SK-N-SH treated with all-trans-retinoic acid at 6 μM for 48 hours (cell line): ENCODE measurements at regions not wholly inside any gene's neighbourhood (a gene's known extent, or its start where the extent isn't known, plus 50 kb on each side); places are given as distances from the start of the nearest gene placed in this dataset.

Experiments used
- ATAC-seq: fragments of 200-7000 bp; cut with Tn5 transposase; 3 replicates; pipeline ENCODE4 v1.9.1; 2020; ENCODE audit warnings: mild to moderate bottlenecking, moderate library complexity
- BACH2 ChIP-seq: fragments of 250-450 bp; sonication (Bioruptor Pico); IDR thresholded peaks from 2 replicates; pipeline ENCODE4 v1.9.0; 2021; ENCODE audit warnings: mild to moderate bottlenecking, borderline replicate concordance
- CSRNP3 ChIP-seq: fragments of 250-450 bp; sonication (Bioruptor Pico); IDR thresholded peaks from 2 replicates; pipeline ENCODE4 v1.5.1; 2021; ENCODE audit warnings: mild to moderate bottlenecking, moderate library complexity
- ESRRG ChIP-seq: fragments of 250-450 bp; sonication (Bioruptor Pico); IDR thresholded peaks from 2 replicates; pipeline ENCODE4 v1.6.1; 2021; ENCODE audit warnings: mild to moderate bottlenecking
- ISL1 ChIP-seq: fragments of 250-450 bp; sonication (Bioruptor Pico); IDR thresholded peaks from 2 replicates; pipeline ENCODE4 v2.1.2; 2022; ENCODE audit warnings: mild to moderate bottlenecking, moderate library complexity
- OSR1 ChIP-seq: fragments of 250-450 bp; sonication (Bioruptor Pico); IDR thresholded peaks from 2 replicates; pipeline ENCODE4 v1.8.0; 2022; ENCODE audit warnings: moderate library complexity, mild to moderate bottlenecking, inconsistent platforms
- RARB ChIP-seq: fragments of 250-450 bp; sonication (Bioruptor Pico); IDR thresholded peaks from 2 replicates; pipeline ENCODE4 v1.8.0; 2021; ENCODE audit warnings: mild to moderate bottlenecking, moderate library complexity
- SNAI2 ChIP-seq: fragments of 250-450 bp; sonication (Bioruptor Pico); IDR thresholded peaks from 2 replicates; pipeline ENCODE4 v1.5.0; 2020; ENCODE audit warnings: mild to moderate bottlenecking, moderate library complexity
- TCF4 ChIP-seq: fragments of 250-450 bp; sonication (Bioruptor Pico); IDR thresholded peaks from 2 replicates; pipeline ENCODE4 v1.8.0; 2021; ENCODE audit warnings: mild to moderate bottlenecking, moderate library complexity, borderline replicate concordance
- ZC3H10 ChIP-seq: fragments of 250-450 bp; sonication (Bioruptor Pico); IDR thresholded peaks from 2 replicates; pipeline ENCODE4 v1.5.1; 2021; ENCODE audit warnings: mild to moderate bottlenecking, moderate library complexity
- ZFP3 ChIP-seq: fragments of 250-450 bp; sonication (Bioruptor Pico); IDR thresholded peaks from 2 replicates; pipeline ENCODE4 v1.5.0; 2020; ENCODE audit warnings: mild to moderate bottlenecking, moderate library complexity
- ZFP30 ChIP-seq: fragments of 450-650 bp; formaldehyde crosslinking; IDR thresholded peaks from 2 replicates; pipeline ENCODE4 v1.5.0; 2022; ENCODE audit warnings: mild to moderate bottlenecking, moderate library complexity
- ZNF565 ChIP-seq: fragments of 450-650 bp; formaldehyde crosslinking; conservative IDR thresholded peaks from 2 replicates; pipeline ENCODE4 v1.5.0; 2020; ENCODE audit warnings: low read depth, mild to moderate bottlenecking, moderate library complexity
- ZNF70 ChIP-seq: fragments of 450-650 bp; formaldehyde crosslinking; IDR thresholded peaks from 2 replicates; pipeline ENCODE4 v1.5.0; 2020; ENCODE audit warnings: mild to moderate bottlenecking, moderate library complexity
- ZNF8 ChIP-seq: fragments of 450-650 bp; formaldehyde crosslinking; IDR thresholded peaks from 2 replicates; pipeline ENCODE4 v1.5.0; 2020; ENCODE audit warnings: mild to moderate bottlenecking, moderate library complexity
- TF ChIP-seq, protein P1 (sequence below): fragments of 250-450 bp; sonication (Bioruptor Pico); IDR thresholded peaks from 2 replicates; pipeline ENCODE4 v1.5.0; 2020; ENCODE audit warnings: mild to moderate bottlenecking, moderate library complexity
- TF ChIP-seq, protein P2 (sequence below): fragments of 250-450 bp; sonication (Bioruptor Pico); IDR thresholded peaks from 2 replicates; pipeline ENCODE4 v1.8.0; 2020; ENCODE audit warnings: mild to moderate bottlenecking, moderate library complexity, borderline replicate concordance
- TF ChIP-seq, protein P3 (sequence below): fragments of 250-450 bp; sonication (Bioruptor Pico); IDR thresholded peaks from 2 replicates; pipeline ENCODE4 v1.8.0; 2021; ENCODE audit warnings: low read depth, mild to moderate bottlenecking, moderate library complexity, borderline replicate concordance

DNA sequence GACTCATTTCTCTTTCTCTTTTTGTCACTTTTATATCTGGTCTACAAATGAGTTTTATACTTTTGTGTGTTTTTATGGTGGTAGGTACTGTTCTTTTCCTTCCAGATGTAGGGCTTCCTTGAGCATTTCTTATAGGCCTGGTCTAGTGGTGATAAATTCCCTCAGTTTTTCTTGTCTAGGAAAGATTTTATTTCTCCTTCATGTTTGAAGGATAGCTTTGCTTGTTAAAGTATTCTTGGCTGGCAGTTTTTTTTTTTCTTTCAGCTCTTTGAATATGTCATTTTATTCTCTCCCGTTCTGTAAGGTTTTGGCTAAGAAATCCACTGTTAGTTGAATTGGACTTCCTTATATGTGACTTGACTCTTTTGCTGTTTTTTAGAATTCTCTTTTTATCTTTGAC is 292.7 kb downstream of the RPS24 start:
- no peak for ATAC-seq
- TF ChIP-seq OSR1 (CRISPR knock-in tag) (no peak), TCF4 (CRISPR knock-in tag) (no peak), ZC3H10 (CRISPR knock-in tag) (no peak), RARB (CRISPR knock-in tag) (no peak), ZNF70 (CRISPR knock-in tag) (no peak), ZFP30 (CRISPR knock-in tag) (no peak), ZNF565 (CRISPR knock-in tag) (no peak)
- TF ChIP-seq, all 23 proteins: peak for 0

GRCh38 chr10:78327778-78328591 is 294.3 kb downstream of the RPS24 start:
- TF ChIP-seq, protein P1, sequence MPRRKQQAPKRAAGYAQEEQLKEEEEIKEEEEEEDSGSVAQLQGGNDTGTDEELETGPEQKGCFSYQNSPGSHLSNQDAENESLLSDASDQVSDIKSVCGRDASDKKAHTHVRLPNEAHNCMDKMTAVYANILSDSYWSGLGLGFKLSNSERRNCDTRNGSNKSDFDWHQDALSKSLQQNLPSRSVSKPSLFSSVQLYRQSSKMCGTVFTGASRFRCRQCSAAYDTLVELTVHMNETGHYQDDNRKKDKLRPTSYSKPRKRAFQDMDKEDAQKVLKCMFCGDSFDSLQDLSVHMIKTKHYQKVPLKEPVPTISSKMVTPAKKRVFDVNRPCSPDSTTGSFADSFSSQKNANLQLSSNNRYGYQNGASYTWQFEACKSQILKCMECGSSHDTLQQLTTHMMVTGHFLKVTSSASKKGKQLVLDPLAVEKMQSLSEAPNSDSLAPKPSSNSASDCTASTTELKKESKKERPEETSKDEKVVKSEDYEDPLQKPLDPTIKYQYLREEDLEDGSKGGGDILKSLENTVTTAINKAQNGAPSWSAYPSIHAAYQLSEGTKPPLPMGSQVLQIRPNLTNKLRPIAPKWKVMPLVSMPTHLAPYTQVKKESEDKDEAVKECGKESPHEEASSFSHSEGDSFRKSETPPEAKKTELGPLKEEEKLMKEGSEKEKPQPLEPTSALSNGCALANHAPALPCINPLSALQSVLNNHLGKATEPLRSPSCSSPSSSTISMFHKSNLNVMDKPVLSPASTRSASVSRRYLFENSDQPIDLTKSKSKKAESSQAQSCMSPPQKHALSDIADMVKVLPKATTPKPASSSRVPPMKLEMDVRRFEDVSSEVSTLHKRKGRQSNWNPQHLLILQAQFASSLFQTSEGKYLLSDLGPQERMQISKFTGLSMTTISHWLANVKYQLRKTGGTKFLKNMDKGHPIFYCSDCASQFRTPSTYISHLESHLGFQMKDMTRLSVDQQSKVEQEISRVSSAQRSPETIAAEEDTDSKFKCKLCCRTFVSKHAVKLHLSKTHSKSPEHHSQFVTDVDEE (CRISPR knock-in tag) = no peak
- TF ChIP-seq, protein P2, sequence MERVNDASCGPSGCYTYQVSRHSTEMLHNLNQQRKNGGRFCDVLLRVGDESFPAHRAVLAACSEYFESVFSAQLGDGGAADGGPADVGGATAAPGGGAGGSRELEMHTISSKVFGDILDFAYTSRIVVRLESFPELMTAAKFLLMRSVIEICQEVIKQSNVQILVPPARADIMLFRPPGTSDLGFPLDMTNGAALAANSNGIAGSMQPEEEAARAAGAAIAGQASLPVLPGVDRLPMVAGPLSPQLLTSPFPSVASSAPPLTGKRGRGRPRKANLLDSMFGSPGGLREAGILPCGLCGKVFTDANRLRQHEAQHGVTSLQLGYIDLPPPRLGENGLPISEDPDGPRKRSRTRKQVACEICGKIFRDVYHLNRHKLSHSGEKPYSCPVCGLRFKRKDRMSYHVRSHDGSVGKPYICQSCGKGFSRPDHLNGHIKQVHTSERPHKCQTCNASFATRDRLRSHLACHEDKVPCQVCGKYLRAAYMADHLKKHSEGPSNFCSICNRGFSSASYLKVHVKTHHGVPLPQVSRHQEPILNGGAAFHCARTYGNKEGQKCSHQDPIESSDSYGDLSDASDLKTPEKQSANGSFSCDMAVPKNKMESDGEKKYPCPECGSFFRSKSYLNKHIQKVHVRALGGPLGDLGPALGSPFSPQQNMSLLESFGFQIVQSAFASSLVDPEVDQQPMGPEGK (CRISPR knock-in tag) = no peak
- TF ChIP-seq ZNF70 (CRISPR knock-in tag) = no peak
- no peak for TF ChIP-seq ISL1 (CRISPR knock-in tag)
- TF ChIP-seq ZNF8 = no peak
- no peak for TF ChIP-seq TCF4 (CRISPR knock-in tag)
- TF ChIP-seq ZC3H10 (CRISPR knock-in tag) = no peak
- TF ChIP-seq BACH2 (CRISPR knock-in tag) = no peak
- TF ChIP-seq ZFP3 (CRISPR knock-in tag) = no peak
- TF ChIP-seq OSR1 (CRISPR knock-in tag) = no peak
- TF ChIP-seq ZFP30 (CRISPR knock-in tag) = no peak
- TF ChIP-seq ESRRG (CRISPR knock-in tag) = no peak
- no peak for TF ChIP-seq RARB (CRISPR knock-in tag)
- no peak for TF ChIP-seq CSRNP3
- TF ChIP-seq, all 23 proteins: peak for 0
- no peak for ATAC-seq

GRCh38 chr10:78328592-78329404 is 295.1 kb downstream of the RPS24 start:
- ATAC-seq = no peak
- TF ChIP-seq SNAI2 (CRISPR knock-in tag) (no peak), ZFP3 (CRISPR knock-in tag) (no peak), ZC3H10 (CRISPR knock-in tag) (no peak), ZFP30 (CRISPR knock-in tag) (no peak), ZNF8 (no peak), BACH2 (CRISPR knock-in tag) (no peak)
- TF ChIP-seq, protein P1 (CRISPR knock-in tag) = no peak
- TF ChIP-seq, protein P3, sequence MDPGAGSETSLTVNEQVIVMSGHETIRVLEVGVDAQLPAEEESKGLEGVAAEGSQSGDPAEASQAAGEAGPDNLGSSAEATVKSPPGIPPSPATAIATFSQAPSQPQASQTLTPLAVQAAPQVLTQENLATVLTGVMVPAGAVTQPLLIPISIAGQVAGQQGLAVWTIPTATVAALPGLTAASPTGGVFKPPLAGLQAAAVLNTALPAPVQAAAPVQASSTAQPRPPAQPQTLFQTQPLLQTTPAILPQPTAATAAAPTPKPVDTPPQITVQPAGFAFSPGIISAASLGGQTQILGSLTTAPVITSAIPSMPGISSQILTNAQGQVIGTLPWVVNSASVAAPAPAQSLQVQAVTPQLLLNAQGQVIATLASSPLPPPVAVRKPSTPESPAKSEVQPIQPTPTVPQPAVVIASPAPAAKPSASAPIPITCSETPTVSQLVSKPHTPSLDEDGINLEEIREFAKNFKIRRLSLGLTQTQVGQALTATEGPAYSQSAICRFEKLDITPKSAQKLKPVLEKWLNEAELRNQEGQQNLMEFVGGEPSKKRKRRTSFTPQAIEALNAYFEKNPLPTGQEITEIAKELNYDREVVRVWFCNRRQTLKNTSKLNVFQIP = no peak
